ENCODE measurements at regions not wholly inside any gene's neighbourhood (a gene's known extent, or its start where the extent isn't known, plus 50 kb on each side); places are given as distances from the start of the nearest gene placed in this dataset.
"Not testable (repeated sequence)": the region's sequence is repeated elsewhere in the genome, so short reads cannot be mapped to it uniquely, and the experiment has no call there.

- no peak for DNase-seq (ENCODE audit: low read depth)
Measured at GRCh38 chr4:137394018-137394417, 138.3 kb downstream of the PCDH18 start.

DNA sequence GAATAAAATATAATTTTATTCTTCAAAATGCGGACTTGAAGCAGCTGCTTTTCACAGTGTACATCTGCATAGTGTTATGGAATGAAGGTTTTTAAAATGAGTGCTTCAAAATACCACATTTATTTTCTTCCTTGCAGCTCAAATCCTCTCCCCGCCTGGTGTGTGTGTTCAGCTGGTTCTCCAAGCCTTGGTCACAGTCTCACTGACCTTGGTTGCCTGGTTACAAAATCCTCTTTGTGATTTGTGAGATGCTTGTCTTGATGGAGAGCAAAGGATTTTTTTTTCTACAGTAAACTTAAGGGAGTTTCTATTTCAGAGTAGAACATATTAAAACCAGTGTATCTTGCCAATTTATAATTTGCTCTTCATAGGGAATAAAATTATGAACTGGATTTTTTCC, 139.2 kb downstream of the PCDH18 start:
- DNase-seq (ENCODE audit: low read depth): no peak

- no peak for DNase-seq (ENCODE audit: low read depth)
Measured at GRCh38 chr4:137390707-137391106, 141.6 kb downstream of the PCDH18 start.

DNA sequence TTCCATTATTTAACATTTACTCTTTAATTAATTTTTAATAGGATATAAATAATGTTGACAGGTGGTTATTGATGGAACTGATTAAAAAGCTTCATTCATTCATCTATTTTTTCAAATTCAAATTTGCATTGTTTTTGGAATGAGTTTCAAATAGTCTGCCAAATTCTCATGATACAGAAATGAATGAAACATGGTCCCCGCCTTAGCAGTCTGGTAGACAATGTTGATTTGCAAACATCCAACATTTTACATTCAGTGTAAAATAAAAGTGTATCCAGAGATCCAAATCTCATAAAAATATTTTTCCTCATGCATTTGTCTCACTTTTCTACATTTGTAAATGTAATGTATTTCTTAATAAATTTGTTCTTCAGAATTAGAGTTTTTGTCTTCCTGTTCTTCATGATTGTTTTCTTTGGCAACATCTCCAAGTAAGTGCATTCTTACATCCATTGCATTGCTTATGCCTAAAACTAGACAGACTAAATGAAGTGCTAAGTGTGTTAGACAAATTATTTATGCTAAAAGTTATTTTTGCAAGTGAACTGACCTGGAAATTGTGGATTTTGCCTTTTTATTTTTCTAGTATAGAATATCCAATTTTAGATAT, 142.3 kb downstream of the PCDH18 start:
- no peak for DNase-seq (ENCODE audit: low read depth)

- DNase-seq (ENCODE audit: low read depth): no peak
Measured at GRCh38 chr4:137387924-137388323, 144.4 kb downstream of the PCDH18 start.

DNA sequence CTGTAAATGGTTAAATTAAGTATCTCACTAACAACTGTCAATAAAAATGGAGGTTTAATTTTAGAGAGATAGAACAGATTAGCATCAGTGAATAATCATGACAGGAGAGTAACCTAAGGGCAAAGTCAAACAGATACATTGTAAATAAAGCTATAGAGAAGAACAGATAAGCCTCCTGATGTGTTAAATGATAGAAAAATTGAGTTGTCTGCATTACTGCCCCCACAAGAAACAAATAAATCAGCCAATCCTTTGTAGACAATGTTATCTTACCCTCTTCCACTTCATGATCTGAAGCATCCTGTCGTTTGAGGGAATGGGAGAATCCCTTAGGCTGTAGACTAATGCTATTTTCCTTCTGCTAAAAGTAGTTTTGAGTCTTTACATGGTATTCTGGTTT, 147.8 kb downstream of the PCDH18 start:
- no peak for DNase-seq (ENCODE audit: low read depth)

GRCh38 chr4:137378821-137379220, 153.5 kb downstream of the PCDH18 start:
- no peak for DNase-seq (ENCODE audit: low read depth)

GRCh38 chr4:137378393-137378792, 153.9 kb downstream of the PCDH18 start:
- no peak for DNase-seq (ENCODE audit: low read depth)

- DNase-seq (ENCODE audit: low read depth): no peak
Measured at GRCh38 chr4:137376312-137376711, 156.0 kb downstream of the PCDH18 start.

DNA sequence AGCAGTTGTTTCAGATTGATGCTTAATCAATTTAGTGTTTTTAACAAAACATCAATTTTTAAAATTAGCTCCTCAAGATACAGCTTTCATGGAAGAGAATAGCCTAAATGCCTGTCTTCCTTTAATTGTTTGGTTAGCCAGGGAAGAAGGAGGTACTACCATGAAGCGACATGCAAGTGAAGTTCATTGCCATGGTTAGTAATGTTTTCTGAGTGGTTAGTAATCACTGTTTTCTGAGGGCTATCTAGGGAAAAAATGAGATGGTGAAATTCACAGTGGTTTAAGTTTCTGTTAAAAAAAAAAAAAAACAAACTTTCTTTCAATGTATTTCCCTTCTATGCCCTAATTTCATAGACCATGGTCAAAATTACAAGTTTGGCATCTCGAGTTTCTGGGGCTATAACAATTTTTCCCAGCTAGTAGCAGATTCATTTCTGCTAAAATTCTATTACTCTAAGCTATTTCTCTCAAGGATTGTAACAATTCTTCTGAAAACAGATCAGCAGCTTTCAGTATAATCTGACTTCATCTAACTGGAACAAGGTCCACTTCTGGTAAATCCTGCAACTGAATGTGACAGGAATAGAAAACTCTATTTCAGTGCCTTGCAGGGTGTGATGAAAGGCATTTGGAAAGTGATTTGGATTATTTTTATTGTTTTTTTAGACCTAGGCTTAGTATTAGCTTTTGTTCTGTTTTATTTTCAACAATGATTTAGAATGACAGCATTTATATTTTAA, 157.0 kb downstream of the PCDH18 start:
- no peak for DNase-seq (ENCODE audit: low read depth)

GRCh38 chr4:137370679-137371078, 161.6 kb downstream of the PCDH18 start:
- no peak for DNase-seq (ENCODE audit: low read depth)

GRCh38 chr4:137370206-137370633, 162.1 kb downstream of the PCDH18 start:
- DNase-seq (ENCODE audit: low read depth): no peak

DNA sequence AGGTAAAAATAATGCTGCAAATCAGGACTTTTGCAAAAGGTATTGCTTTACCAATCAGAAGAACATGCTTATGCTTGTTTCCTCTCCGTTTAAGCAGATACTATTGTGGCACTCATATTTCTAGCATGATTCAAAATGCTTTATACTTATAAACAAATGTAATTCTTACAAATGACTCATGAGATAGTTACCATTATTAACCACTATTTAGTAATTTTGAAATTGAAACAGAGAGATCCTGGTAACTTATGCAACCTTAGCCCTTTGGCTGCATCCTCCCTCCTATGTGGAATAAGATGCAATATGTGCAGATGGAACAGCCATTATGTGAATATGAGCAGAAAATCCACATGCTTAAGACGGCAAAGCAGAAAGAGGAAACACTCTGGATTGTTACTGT, 164.7 kb downstream of the PCDH18 start:
- no peak for DNase-seq (ENCODE audit: low read depth)

DNA sequence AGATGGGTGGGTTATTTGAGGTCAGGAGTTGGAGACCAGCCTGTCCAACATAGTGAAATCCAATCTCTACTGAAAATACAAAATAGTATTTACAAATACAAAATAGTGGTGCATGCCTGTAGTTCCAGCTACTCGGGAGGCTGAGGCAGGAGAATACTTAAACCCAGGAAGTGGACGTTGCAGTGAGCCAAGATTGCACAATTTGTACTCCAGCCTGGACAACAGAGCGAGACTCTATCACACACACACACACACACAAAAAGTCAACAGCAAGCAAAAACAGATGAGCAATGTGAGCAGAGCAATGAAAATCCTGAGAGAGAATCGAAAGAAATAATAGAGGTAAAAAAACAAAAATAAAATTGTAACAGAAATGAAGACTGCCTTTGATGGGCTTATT, 168.8 kb downstream of the PCDH18 start:
- no peak for DNase-seq (ENCODE audit: low read depth)

GRCh38 chr4:137361756-137362470, 170.4 kb downstream of the PCDH18 start:
- no peak for DNase-seq (ENCODE audit: low read depth)

GRCh38 chr4:137360761-137361160, 171.5 kb downstream of the PCDH18 start:
- DNase-seq (ENCODE audit: low read depth): no peak

GRCh38 chr4:137359691-137360315, 172.5 kb downstream of the PCDH18 start:
- no peak for DNase-seq (ENCODE audit: low read depth)

DNA sequence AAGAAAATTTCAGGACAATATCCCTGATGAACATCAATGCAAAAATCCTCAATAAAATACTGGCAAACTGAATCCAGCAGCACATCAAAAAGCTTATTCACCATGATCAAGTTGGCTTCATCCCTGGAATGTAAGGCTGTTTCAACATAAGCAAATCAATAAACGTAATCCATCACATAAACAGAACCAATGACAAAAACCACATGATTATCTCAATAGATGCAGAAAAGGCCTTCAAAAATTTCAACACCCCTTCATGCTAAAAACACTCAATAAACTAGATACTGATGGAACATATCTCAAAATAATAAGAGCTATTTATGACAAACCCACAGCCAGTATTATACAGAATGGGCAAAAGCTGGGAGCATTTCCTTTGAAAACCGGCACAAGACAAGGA, 177.7 kb downstream of the PCDH18 start:
- DNase-seq (ENCODE audit: low read depth): not testable (repeated sequence)

- no peak for DNase-seq (ENCODE audit: low read depth)
Measured at GRCh38 chr4:137347371-137347770, 184.9 kb downstream of the PCDH18 start.

- DNase-seq (ENCODE audit: low read depth): no peak
Measured at GRCh38 chr4:137345597-137345996, 186.7 kb downstream of the PCDH18 start.

DNA sequence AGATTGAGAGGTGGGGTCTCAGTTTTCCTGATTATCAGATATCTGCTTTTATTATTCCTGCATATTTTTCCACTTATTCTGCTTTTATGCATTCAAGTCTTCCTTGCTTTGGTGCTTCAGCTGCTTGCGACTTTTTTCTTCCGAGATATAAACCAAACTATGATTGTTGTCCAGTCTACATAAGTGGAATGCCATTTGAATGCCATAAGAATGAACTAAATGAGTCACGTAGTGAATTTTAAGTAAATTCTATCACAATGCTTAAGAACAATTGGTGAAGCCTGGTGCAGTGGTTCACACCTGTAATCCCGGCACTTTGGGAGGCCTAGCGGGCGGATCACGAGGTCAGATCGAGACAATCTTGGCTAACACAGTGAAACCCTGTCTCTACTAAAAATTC, 189.1 kb downstream of the PCDH18 start:
- no peak for DNase-seq (ENCODE audit: low read depth)

DNA sequence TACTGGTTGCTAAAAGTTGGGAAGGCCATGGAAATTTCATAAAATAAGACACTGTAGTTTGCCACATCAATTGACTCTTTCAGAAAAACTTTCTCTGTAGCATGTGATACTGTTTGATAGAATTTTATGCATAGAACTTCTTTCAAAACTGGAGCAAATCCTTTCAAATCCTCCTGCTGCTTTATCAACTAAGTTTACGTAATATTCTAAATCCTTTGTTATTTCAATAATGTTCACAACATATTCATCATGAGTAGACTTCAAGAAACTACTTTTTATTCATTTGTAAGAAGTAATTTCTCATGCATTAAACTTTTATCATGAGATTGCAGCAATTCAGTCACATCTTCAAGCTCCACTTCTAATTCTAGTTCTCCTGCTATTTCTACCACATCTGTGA, 199.3 kb downstream of the PCDH18 start:
- DNase-seq (ENCODE audit: low read depth): no peak

GRCh38 chr4:137312257-137312656, 220.0 kb downstream of the PCDH18 start:
- no peak for DNase-seq (ENCODE audit: low read depth)

Measured in CMK (cell line).